GM20000 (cell line): ENCODE measurements at regions not wholly inside any gene's neighbourhood (a gene's known extent, or its start where the extent isn't known, plus 50 kb on each side); places are given as distances from the start of the nearest gene placed in this dataset.
"Not testable (repeated sequence)": the region's sequence is repeated elsewhere in the genome, so short reads cannot be mapped to it uniquely, and the experiment has no call there.

Experiments
- DNase-seq: peaks from one replicate; pipeline ENCODE4 v3.0.0; 2012; ENCODE audit warnings: low spot score
- TF ChIP-seq, protein P1 (sequence below): IDR thresholded peaks from 2 replicates; pipeline ENCODE4 v1.5.1; 2012; ENCODE audit warnings: mild to moderate bottlenecking, control low read depth; ENCODE audit errors: extremely low read depth, missing control alignments

DNA sequence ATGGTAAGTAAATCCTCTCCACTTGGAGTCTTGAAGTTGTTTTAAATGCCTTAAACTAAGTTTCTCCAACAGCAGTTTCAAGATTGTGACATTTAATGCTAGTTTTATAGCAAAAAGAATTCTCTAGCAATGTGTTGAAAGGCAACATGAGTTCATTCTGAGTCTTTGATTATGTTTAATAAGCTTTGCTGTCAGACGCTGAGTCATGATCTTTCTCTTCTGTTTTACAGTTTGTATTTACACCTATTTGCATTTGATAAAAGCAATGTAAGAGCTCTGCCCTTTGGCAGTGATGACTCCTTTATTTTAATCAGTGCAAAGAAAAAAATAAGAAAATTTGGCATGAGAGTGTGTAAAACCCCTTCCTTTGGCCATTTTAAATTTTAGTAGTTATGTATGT, 497.7 kb downstream of the STK39 start:
- TF ChIP-seq, protein P1, sequence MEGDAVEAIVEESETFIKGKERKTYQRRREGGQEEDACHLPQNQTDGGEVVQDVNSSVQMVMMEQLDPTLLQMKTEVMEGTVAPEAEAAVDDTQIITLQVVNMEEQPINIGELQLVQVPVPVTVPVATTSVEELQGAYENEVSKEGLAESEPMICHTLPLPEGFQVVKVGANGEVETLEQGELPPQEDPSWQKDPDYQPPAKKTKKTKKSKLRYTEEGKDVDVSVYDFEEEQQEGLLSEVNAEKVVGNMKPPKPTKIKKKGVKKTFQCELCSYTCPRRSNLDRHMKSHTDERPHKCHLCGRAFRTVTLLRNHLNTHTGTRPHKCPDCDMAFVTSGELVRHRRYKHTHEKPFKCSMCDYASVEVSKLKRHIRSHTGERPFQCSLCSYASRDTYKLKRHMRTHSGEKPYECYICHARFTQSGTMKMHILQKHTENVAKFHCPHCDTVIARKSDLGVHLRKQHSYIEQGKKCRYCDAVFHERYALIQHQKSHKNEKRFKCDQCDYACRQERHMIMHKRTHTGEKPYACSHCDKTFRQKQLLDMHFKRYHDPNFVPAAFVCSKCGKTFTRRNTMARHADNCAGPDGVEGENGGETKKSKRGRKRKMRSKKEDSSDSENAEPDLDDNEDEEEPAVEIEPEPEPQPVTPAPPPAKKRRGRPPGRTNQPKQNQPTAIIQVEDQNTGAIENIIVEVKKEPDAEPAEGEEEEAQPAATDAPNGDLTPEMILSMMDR = no peak
- no peak for DNase-seq

DNA sequence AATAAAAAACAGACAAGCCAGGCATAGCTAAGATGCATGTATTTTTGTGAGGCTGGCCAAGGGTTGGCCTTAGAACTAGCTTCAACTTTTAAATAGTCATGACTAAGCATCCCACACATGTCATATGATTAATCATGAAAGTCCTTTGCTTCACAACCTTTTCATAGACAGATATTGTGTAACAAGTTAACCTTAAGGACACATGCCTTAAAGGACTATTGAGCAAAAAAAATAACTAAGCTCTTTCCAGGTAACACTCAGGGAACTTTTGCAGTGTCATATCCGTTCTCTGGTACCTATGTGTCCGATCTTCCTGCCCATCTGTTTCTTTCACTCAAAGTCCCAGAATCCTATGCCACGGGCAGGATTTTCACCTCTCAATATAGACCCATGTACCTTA, 498.4 kb downstream of the STK39 start:
- TF ChIP-seq, protein P1 = no peak
- DNase-seq = no peak

GRCh38 chr2:167748536-167748935, 498.9 kb downstream of the STK39 start:
- TF ChIP-seq, protein P1 = no peak

DNA sequence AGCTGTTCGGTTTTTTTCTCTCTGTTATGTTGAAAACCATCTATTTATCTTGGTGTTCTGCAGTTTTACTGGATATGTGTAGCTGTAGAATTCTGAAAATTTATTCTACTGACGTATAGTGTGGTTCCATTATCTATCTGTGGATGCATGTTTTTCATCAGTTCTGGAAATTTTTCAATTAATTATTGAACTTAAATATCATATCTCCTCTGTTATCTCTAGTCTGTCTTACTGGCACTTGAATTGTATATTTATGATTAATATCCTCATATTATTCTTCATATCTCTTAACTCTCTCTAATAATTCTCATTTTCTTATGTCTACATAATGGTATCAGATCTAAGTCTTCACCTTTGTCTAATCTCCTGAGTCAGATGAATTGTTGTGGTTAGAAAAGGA, 501.7 kb downstream of the STK39 start:
- TF ChIP-seq, protein P1 = no peak
- no peak for DNase-seq

More at GRCh38 chr2:167748536-167748935, 498.9 kb downstream of the STK39 start:
- DNase-seq = no peak

DNA sequence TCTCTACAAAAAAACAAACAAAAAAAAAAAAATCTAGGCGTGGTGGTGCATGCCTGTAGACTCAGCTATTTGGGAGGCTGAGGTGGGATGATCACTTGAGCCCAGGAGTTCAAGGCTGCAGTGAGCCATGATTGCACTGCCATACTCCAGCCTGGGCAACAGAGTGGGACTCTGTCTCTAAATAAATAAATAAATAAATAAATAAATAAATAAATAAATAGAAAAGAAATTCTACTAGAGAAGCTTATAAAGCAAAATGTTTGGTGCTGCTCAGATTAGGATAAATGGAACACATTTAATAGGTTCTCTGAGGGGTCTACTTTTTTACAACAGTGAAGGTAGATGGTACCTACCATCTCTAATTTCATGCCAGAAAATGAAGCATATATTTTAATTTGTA, 507.5 kb downstream of the STK39 start:
- not testable (repeated sequence) for DNase-seq

GRCh38 chr2:167733747-167734146, 513.6 kb downstream of the STK39 start:
- no peak for DNase-seq
- TF ChIP-seq, protein P1 = no peak

DNA sequence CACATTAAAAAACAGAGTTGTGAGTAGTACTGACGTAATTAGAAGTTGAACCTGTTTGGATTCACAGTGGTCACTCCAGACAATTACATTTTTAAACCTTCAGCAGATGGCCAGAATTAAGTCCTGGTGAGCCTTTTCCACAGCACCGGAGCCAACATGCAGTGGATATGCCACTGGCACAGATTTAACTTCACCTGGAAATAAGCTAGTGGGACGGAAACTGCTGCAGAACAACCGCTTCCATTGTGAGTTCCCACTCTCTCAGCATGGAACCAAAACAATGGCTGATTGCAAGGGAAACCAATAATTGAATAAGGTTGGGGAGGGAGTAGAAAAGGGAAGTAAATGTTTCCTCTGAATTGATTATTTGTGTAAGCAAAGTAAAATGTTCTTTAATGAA, 515.1 kb downstream of the STK39 start:
- DNase-seq = no peak
- TF ChIP-seq, protein P1 = no peak

- TF ChIP-seq, protein P1 = no peak
- DNase-seq = no peak
Measured at GRCh38 chr2:167729911-167730310, 517.5 kb downstream of the STK39 start.
